Body of pancreas (tissue), 4 donors: ENCODE measurements at regions not wholly inside any gene's neighbourhood (a gene's known extent, or its start where the extent isn't known, plus 50 kb on each side); places are given as distances from the start of the nearest gene placed in this dataset.

Experiments
- CTCF ChIP-seq, 7 experiments: fragments of 450-650 bp in 4 of 7; fragments of 200-600 bp in 3 of 7; sonication (generic) in 3 of 7; IDR thresholded peaks; one replicate each; pipeline ENCODE4 v1.5.1; 2016 to 2019; ENCODE audit warnings: antibody characterized with exemption in 7 of 7
- POLR2A ChIP-seq, 3 donors: fragments of 450-650 bp; IDR thresholded peaks; one replicate each; pipeline ENCODE4 v1.6.1; 2016; ENCODE audit warnings: antibody characterized with exemption in 3 of 3, mild to moderate bottlenecking in 2 of 3

- TF ChIP-seq CTCF (IDR thresholded peaks at IDR 0.05) (no peak), POLR2A (IDR thresholded peaks at IDR 0.05) (no peak)
These were observed 141.1 kb downstream of the SLC41A2 start for GRCh38 chr12:104816845-104817503.
